ENCODE measurements at regions not wholly inside any gene's neighbourhood (a gene's known extent, or its start where the extent isn't known, plus 50 kb on each side); places are given as distances from the start of the nearest gene placed in this dataset.

GRCh38 chr1:173405281-173405680 lies 71.9 kb upstream of the PRDX6 start:
- Histone ChIP-seq H3K27me3 (ENCODE audit: control insufficient read depth, insufficient read depth, low read length) (no peaks in the 10 kb centered on the region), H3K9me3 (ENCODE audit: control insufficient read depth, insufficient read depth, low read length) (no peaks in the 10 kb centered on the region), H3K27ac (ENCODE audit: low read depth, low read length) (no peak overlapping the region), H3K4me1 (ENCODE audit: control insufficient read depth, insufficient read depth, low read length) (peaks cover 9% of the 10 kb centered on the region; the same call in 1 of the 2 replicates), H3K4me3 (ENCODE audit: low read depth, low read length) (no peak overlapping the region), H3K36me3 (ENCODE audit: control insufficient read depth, insufficient read depth, low read length) (no peaks in the 10 kb centered on the region), H3K9ac (ENCODE audit: low read depth, low read length) (no peak overlapping the region)

- peaks cover 3% of the 10 kb centered on the region; the same call in 1 of the 2 replicates for H3K4me1 ChIP-seq (ENCODE audit: control insufficient read depth, insufficient read depth, low read length)
- H3K27me3 ChIP-seq (ENCODE audit: control insufficient read depth, insufficient read depth, low read length), result no peaks in the 10 kb centered on the region
- H3K9ac ChIP-seq (ENCODE audit: low read depth, low read length), result no peak overlapping the region
- H3K36me3 ChIP-seq (ENCODE audit: control insufficient read depth, insufficient read depth, low read length), result no peaks in the 10 kb centered on the region
- no peaks in the 10 kb centered on the region for H3K9me3 ChIP-seq (ENCODE audit: control insufficient read depth, insufficient read depth, low read length)
- no peak overlapping the region for H3K27ac ChIP-seq (ENCODE audit: low read depth, low read length)
- H3K4me3 ChIP-seq (ENCODE audit: low read depth, low read length), result no peak overlapping the region
Observed at GRCh38 chr1:173405834-173406233, 71.3 kb upstream of the PRDX6 start.

GRCh38 chr1:173406783-173407230 lies 70.3 kb upstream of the PRDX6 start:
- no peaks in the 10 kb centered on the region for H3K36me3 ChIP-seq (ENCODE audit: control insufficient read depth, insufficient read depth, low read length)
- no peak overlapping the region for H3K27ac ChIP-seq (ENCODE audit: low read depth, low read length)
- no peaks in the 10 kb centered on the region for H3K9me3 ChIP-seq (ENCODE audit: control insufficient read depth, insufficient read depth, low read length)
- no peak overlapping the region for H3K9ac ChIP-seq (ENCODE audit: low read depth, low read length)
- H3K4me1 ChIP-seq (ENCODE audit: control insufficient read depth, insufficient read depth, low read length), result no peaks in the 10 kb centered on the region
- H3K27me3 ChIP-seq (ENCODE audit: control insufficient read depth, insufficient read depth, low read length), result no peaks in the 10 kb centered on the region
- no peak overlapping the region for H3K4me3 ChIP-seq (ENCODE audit: low read depth, low read length)

- H3K36me3 ChIP-seq (ENCODE audit: control insufficient read depth, insufficient read depth, low read length), result no peaks in the 10 kb centered on the region
- no peak overlapping the region for H3K4me3 ChIP-seq (ENCODE audit: low read depth, low read length)
- no peak overlapping the region for H3K9ac ChIP-seq (ENCODE audit: low read depth, low read length)
- no peaks in the 10 kb centered on the region for H3K9me3 ChIP-seq (ENCODE audit: control insufficient read depth, insufficient read depth, low read length)
- H3K27me3 ChIP-seq (ENCODE audit: control insufficient read depth, insufficient read depth, low read length), result no peaks in the 10 kb centered on the region
- no peak overlapping the region for H3K27ac ChIP-seq (ENCODE audit: low read depth, low read length)
- no peaks in the 10 kb centered on the region for H3K4me1 ChIP-seq (ENCODE audit: control insufficient read depth, insufficient read depth, low read length)
Observed at GRCh38 chr1:173407846-173408245, 69.3 kb upstream of the PRDX6 start.

GRCh38 chr1:173408886-173409285 lies 68.2 kb upstream of the PRDX6 start:
- H3K4me1 ChIP-seq (ENCODE audit: control insufficient read depth, insufficient read depth, low read length), result no peaks in the 10 kb centered on the region
- no peak overlapping the region for H3K27ac ChIP-seq (ENCODE audit: low read depth, low read length)

GRCh38 chr1:173409613-173410012 lies 67.5 kb upstream of the PRDX6 start:
- no peaks in the 10 kb centered on the region for H3K36me3 ChIP-seq (ENCODE audit: control insufficient read depth, insufficient read depth, low read length)
- H3K9me3 ChIP-seq (ENCODE audit: control insufficient read depth, insufficient read depth, low read length), result no peaks in the 10 kb centered on the region
- no peaks in the 10 kb centered on the region for H3K27me3 ChIP-seq (ENCODE audit: control insufficient read depth, insufficient read depth, low read length)
- no peak overlapping the region for H3K27ac ChIP-seq (ENCODE audit: low read depth, low read length)
- H3K4me1 ChIP-seq (ENCODE audit: control insufficient read depth, insufficient read depth, low read length), result no peaks in the 10 kb centered on the region
- H3K9ac ChIP-seq (ENCODE audit: low read depth, low read length), result no peak overlapping the region
- no peak overlapping the region for H3K4me3 ChIP-seq (ENCODE audit: low read depth, low read length)

More at GRCh38 chr1:173408886-173409285, 68.2 kb upstream of the PRDX6 start:
- Histone ChIP-seq H3K9me3 (ENCODE audit: control insufficient read depth, insufficient read depth, low read length) (no peaks in the 10 kb centered on the region), H3K4me3 (ENCODE audit: low read depth, low read length) (no peak overlapping the region), H3K36me3 (ENCODE audit: control insufficient read depth, insufficient read depth, low read length) (no peaks in the 10 kb centered on the region), H3K27me3 (ENCODE audit: control insufficient read depth, insufficient read depth, low read length) (no peaks in the 10 kb centered on the region), H3K9ac (ENCODE audit: low read depth, low read length) (no peak overlapping the region)

- H3K4me1 ChIP-seq (ENCODE audit: control insufficient read depth, insufficient read depth, low read length), result no peaks in the 10 kb centered on the region
- H3K9ac ChIP-seq (ENCODE audit: low read depth, low read length), result no peak overlapping the region
- no peaks in the 10 kb centered on the region for H3K9me3 ChIP-seq (ENCODE audit: control insufficient read depth, insufficient read depth, low read length)
- H3K27me3 ChIP-seq (ENCODE audit: control insufficient read depth, insufficient read depth, low read length), result no peaks in the 10 kb centered on the region
- H3K36me3 ChIP-seq (ENCODE audit: control insufficient read depth, insufficient read depth, low read length), result no peaks in the 10 kb centered on the region
- H3K4me3 ChIP-seq (ENCODE audit: low read depth, low read length), result no peak overlapping the region
- no peak overlapping the region for H3K27ac ChIP-seq (ENCODE audit: low read depth, low read length)
Observed at GRCh38 chr1:173410133-173410793, 66.9 kb upstream of the PRDX6 start.

GRCh38 chr1:173410794-173411236 lies 66.3 kb upstream of the PRDX6 start:
- no peak overlapping the region for H3K4me3 ChIP-seq (ENCODE audit: low read depth, low read length)
- no peaks in the 10 kb centered on the region for H3K36me3 ChIP-seq (ENCODE audit: control insufficient read depth, insufficient read depth, low read length)
- H3K9me3 ChIP-seq (ENCODE audit: control insufficient read depth, insufficient read depth, low read length), result no peaks in the 10 kb centered on the region
- H3K9ac ChIP-seq (ENCODE audit: low read depth, low read length), result no peak overlapping the region
- no peaks in the 10 kb centered on the region for H3K4me1 ChIP-seq (ENCODE audit: control insufficient read depth, insufficient read depth, low read length)
- no peak overlapping the region for H3K27ac ChIP-seq (ENCODE audit: low read depth, low read length)
- no peaks in the 10 kb centered on the region for H3K27me3 ChIP-seq (ENCODE audit: control insufficient read depth, insufficient read depth, low read length)

- Histone ChIP-seq H3K27me3 (ENCODE audit: control insufficient read depth, insufficient read depth, low read length) (no peaks in the 10 kb centered on the region), H3K9ac (ENCODE audit: low read depth, low read length) (no peak overlapping the region), H3K9me3 (ENCODE audit: control insufficient read depth, insufficient read depth, low read length) (no peaks in the 10 kb centered on the region), H3K4me3 (ENCODE audit: low read depth, low read length) (no peak overlapping the region), H3K4me1 (ENCODE audit: control insufficient read depth, insufficient read depth, low read length) (no peaks in the 10 kb centered on the region), H3K27ac (ENCODE audit: low read depth, low read length) (no peak overlapping the region), H3K36me3 (ENCODE audit: control insufficient read depth, insufficient read depth, low read length) (no peaks in the 10 kb centered on the region)
Observed at GRCh38 chr1:173411835-173412742, 65.0 kb upstream of the PRDX6 start.

- Histone ChIP-seq H3K4me1 (ENCODE audit: control insufficient read depth, insufficient read depth, low read length) (no peaks in the 10 kb centered on the region), H3K9me3 (ENCODE audit: control insufficient read depth, insufficient read depth, low read length) (no peaks in the 10 kb centered on the region), H3K27ac (ENCODE audit: low read depth, low read length) (no peak overlapping the region), H3K27me3 (ENCODE audit: control insufficient read depth, insufficient read depth, low read length) (no peaks in the 10 kb centered on the region), H3K36me3 (ENCODE audit: control insufficient read depth, insufficient read depth, low read length) (no peaks in the 10 kb centered on the region), H3K9ac (ENCODE audit: low read depth, low read length) (no peak overlapping the region), H3K4me3 (ENCODE audit: low read depth, low read length) (no peak overlapping the region)
Observed at GRCh38 chr1:173413271-173413707, 63.8 kb upstream of the PRDX6 start.

GRCh38 chr1:173414136-173414535 lies 63.0 kb upstream of the PRDX6 start:
- Histone ChIP-seq H3K9me3 (ENCODE audit: control insufficient read depth, insufficient read depth, low read length) (no peaks in the 10 kb centered on the region), H3K36me3 (ENCODE audit: control insufficient read depth, insufficient read depth, low read length) (no peaks in the 10 kb centered on the region), H3K4me3 (ENCODE audit: low read depth, low read length) (no peak overlapping the region), H3K27ac (ENCODE audit: low read depth, low read length) (no peak overlapping the region), H3K9ac (ENCODE audit: low read depth, low read length) (no peak overlapping the region), H3K4me1 (ENCODE audit: control insufficient read depth, insufficient read depth, low read length) (no peaks in the 10 kb centered on the region), H3K27me3 (ENCODE audit: control insufficient read depth, insufficient read depth, low read length) (no peaks in the 10 kb centered on the region)
